Activated T-helper 2 cell treated with anti-CD3 and anti-CD28 coated beads, Interferon-gamma antibody, Interleukin-2, Interleukin-4, amounts not matched to agents 10 μg/mL and 5 μg/mL and 100 μg/mL, durations not matched to agents 14 hours and 24 hours and 36 hours (primary cell): ENCODE measurements at regions not wholly inside any gene's neighbourhood (a gene's known extent, or its start where the extent isn't known, plus 50 kb on each side); places are given as distances from the start of the nearest gene placed in this dataset.

Source experiments
- DNase-seq: peaks from one replicate; pipeline ENCODE4 v3.0.0; 2021; ENCODE audit warnings: low spot score
- H3K27ac Mint-ChIP-seq: one replicate; pipeline ENCODE4 v1.8.0; 2021; ENCODE audit warnings: mixed read lengths
- H3K27me3 Mint-ChIP-seq: one replicate; pipeline ENCODE4 v1.8.0; 2021; ENCODE audit warnings: low read depth, mixed read lengths
- H3K36me3 Mint-ChIP-seq: one replicate; pipeline ENCODE4 v1.8.0; 2021; ENCODE audit warnings: low read depth, mixed read lengths
- H3K4me1 Mint-ChIP-seq: one replicate; pipeline ENCODE4 v1.8.0; 2021; ENCODE audit warnings: low read depth, mixed read lengths
- H3K4me3 Mint-ChIP-seq: one replicate; pipeline ENCODE4 v1.8.0; 2021; ENCODE audit warnings: low read depth, mild to moderate bottlenecking, moderate library complexity, mixed read lengths
- H3K9me3 Mint-ChIP-seq: one replicate; pipeline ENCODE4 v1.8.0; 2021; ENCODE audit warnings: mixed read lengths
- intact Hi-C: fragments of 100-400 bp; cut with micrococcal nuclease; formaldehyde crosslinking; loops from one replicate; pipeline ENCODE4 v1.15.1; 2023

- H3K36me3 Mint-ChIP-seq = no peaks in the 10 kb centered on the region
- H3K27me3 Mint-ChIP-seq = peaks cover 12% of the 10 kb centered on the region
- H3K4me1 Mint-ChIP-seq = no peaks in the 10 kb centered on the region
- no peak overlapping the region for H3K4me3 Mint-ChIP-seq
- H3K27ac Mint-ChIP-seq = no peak overlapping the region
- no peaks in the 10 kb centered on the region for H3K9me3 Mint-ChIP-seq
- DNase-seq = no peak
- intact Hi-C loops = no loop called here
Observed at GRCh38 chr20:58145506-58146080, 82.9 kb downstream of the ANKRD60 start.

GRCh38 chr20:58144096-58144495 is 84.4 kb downstream of the ANKRD60 start:
- H3K27ac Mint-ChIP-seq = no peak overlapping the region
- H3K36me3 Mint-ChIP-seq = no peaks in the 10 kb centered on the region
- peaks cover 5% of the 10 kb centered on the region for H3K27me3 Mint-ChIP-seq
- no peaks in the 10 kb centered on the region for H3K4me1 Mint-ChIP-seq
- no peak for DNase-seq
- H3K9me3 Mint-ChIP-seq = no peaks in the 10 kb centered on the region
- intact Hi-C loops = no loop called here
- no peak overlapping the region for H3K4me3 Mint-ChIP-seq

DNA sequence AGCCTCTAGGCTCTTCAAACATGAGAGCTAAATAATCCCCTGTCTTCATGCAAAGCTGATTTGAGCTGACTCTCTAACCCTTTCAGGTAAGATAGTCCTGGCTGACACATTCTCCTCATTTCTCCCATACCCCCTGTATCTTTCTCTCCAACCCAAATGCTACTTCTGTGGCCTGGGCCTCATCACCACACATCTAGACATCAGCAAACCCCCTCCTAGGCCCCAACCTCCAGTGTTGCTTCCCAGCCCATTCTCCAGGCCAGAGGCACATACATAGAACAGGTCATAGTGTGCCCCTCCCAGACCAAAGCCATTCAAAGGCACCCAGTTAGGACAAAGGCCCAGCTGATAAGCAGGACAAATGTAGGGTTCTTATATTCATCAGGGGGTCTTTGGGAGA is 84.9 kb downstream of the ANKRD60 start:
- H3K27ac Mint-ChIP-seq = no peak overlapping the region
- no peaks in the 10 kb centered on the region for H3K4me1 Mint-ChIP-seq
- H3K36me3 Mint-ChIP-seq = no peaks in the 10 kb centered on the region
- intact Hi-C loops = no loop called here
- no peaks in the 10 kb centered on the region for H3K9me3 Mint-ChIP-seq
- DNase-seq = no peak
- no peaks in the 10 kb centered on the region for H3K27me3 Mint-ChIP-seq
- H3K4me3 Mint-ChIP-seq = no peak overlapping the region

DNA sequence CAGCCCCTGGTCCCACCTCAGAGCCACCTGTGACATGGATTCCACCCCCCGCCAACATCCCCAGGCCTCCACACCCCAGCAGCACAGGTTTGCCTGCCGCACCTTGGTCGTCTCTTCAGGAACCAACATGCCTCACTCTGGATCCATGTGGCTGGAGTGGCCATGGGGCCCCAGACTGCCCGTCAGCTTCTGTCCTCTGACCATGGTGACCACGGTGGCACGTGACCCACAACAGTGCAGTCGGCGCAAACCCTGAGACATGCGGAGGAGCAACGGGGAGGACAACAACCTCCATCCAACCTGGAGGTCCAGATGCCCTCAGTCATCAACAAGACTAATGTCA is 85.6 kb downstream of the ANKRD60 start:
- intact Hi-C loops = no loop called here
- Mint-ChIP-seq H3K27me3 (no peaks in the 10 kb centered on the region), H3K27ac (no peak overlapping the region), H3K4me3 (no peak overlapping the region), H3K4me1 (no peaks in the 10 kb centered on the region), H3K36me3 (no peaks in the 10 kb centered on the region), H3K9me3 (no peaks in the 10 kb centered on the region)
- DNase-seq = no peak

- intact Hi-C loops = no loop called here
- no peaks in the 10 kb centered on the region for H3K36me3 Mint-ChIP-seq
- H3K4me1 Mint-ChIP-seq = no peaks in the 10 kb centered on the region
- H3K4me3 Mint-ChIP-seq = no peak overlapping the region
- peaks cover under 1% of the 10 kb centered on the region for H3K27me3 Mint-ChIP-seq
- H3K9me3 Mint-ChIP-seq = no peaks in the 10 kb centered on the region
- no peak overlapping the region for H3K27ac Mint-ChIP-seq
- DNase-seq = no peak
Observed at GRCh38 chr20:58141971-58142842, 86.2 kb downstream of the ANKRD60 start.

GRCh38 chr20:58141496-58141895 is 87.0 kb downstream of the ANKRD60 start:
- no peaks in the 10 kb centered on the region for H3K36me3 Mint-ChIP-seq
- no peaks in the 10 kb centered on the region for H3K9me3 Mint-ChIP-seq
- H3K4me3 Mint-ChIP-seq = no peak overlapping the region
- H3K27ac Mint-ChIP-seq = no peak overlapping the region
- H3K27me3 Mint-ChIP-seq = peaks cover 6% of the 10 kb centered on the region
- intact Hi-C loops = no loop called here
- H3K4me1 Mint-ChIP-seq = no peaks in the 10 kb centered on the region
- DNase-seq = no peak

DNA sequence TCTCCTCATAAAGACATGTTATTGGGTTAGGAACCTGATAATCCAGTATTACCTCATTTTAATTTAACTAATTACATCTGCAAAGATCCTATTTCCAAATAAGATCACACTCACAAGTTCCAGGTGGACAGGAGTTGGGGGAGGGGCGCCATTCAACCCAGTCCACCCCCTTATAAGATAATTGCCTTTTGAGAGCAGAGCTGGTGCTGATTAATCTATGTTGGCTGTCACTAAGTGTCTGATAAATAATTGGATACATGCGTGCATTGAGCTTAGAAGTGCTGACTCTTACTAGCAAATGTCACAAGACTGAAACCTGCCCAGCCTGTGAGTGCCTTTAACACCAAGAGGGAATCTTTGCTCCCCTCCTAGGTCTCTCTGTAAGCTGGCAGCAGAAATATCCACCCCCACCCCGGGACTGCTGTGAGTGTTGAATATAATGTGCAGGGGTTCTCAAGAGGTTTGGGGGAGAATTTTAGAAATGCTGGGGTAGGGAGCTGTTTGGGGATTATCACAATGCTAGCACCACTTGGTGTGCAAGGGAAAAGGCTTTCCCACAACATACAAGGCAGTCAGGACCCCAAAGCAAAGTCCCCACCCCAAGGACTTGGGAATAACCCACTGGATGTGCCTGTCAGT is 87.5 kb downstream of the ANKRD60 start:
- intact Hi-C loops = no loop called here
- Mint-ChIP-seq H3K27ac (no peak overlapping the region), H3K27me3 (peaks cover 11% of the 10 kb centered on the region), H3K4me3 (no peak overlapping the region), H3K4me1 (no peaks in the 10 kb centered on the region), H3K9me3 (no peaks in the 10 kb centered on the region), H3K36me3 (no peaks in the 10 kb centered on the region)
- no peak for DNase-seq

DNA sequence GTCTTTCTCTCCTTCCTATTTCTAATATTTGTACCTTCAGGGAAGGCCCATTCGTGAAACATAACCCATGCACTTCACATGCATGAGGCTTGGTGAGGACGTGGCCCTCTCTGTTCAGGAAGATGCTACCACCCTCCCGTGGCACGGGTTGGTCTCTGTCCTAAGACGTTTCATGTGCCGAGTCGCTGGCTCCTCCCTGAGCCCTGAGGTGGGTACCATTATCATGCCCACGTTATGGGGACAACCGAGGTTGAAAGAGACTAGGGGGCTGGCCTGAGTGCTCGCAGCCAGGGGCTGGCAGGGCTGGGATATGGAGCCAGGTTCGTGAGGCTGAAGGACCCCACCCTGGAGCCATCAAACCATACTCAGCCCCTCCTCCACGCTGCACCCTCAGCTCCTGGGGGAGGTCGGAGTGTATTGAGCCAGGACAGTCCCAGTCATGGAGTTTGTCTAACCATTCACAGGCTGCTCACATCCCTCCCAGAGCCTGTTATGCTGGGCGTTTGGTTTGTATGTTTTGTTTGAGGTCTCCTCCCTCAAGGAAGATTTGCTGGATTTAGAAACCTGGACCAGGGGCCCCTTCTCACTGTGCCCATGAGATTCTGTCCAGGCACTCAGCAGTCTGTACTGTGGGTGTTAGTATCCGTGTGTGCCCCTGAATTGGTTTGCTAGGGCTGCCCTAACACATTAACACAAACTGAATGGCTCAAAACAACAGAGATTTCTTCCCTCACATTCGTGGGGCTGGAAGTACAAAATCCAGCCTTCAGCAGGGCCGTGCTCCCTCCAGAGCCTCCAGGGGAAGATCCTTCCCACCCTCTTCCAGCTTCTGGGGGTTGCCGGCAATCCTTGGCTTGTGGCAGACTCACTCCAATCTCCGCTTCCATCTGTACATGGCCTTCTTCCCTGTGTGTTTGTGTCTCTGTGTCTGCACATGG is 88.3 kb downstream of the ANKRD60 start:
- Mint-ChIP-seq H3K27ac (no peak overlapping the region), H3K27me3 (peaks cover 15% of the 10 kb centered on the region), H3K4me3 (no peak overlapping the region), H3K36me3 (no peaks in the 10 kb centered on the region), H3K9me3 (no peaks in the 10 kb centered on the region), H3K4me1 (no peaks in the 10 kb centered on the region)
- intact Hi-C loops = no loop called here
- no peak for DNase-seq

DNA sequence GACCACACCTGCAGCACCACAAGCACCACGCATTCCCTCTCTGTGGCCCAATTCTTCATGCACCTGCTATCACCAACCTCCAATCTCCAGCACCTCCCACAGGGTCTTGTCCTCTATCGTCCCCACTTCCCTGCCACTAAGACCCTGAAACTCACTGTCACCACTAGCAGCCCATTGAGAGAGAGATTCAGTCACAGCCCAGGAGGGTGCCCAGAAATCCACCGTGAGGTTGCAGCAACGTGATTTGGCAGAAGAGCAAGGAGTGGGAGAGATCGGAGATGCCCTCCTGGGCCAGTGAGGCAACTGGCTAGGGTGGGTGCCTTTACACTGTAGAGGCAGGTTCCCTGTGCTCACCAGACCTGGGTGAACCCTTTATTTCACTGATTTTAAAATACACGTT is 90.1 kb downstream of the ANKRD60 start:
- H3K4me1 Mint-ChIP-seq = no peaks in the 10 kb centered on the region
- no peak overlapping the region for H3K4me3 Mint-ChIP-seq
- DNase-seq = no peak
- intact Hi-C loops = no loop called here
- no peak overlapping the region for H3K27ac Mint-ChIP-seq
- peaks cover 28% of the 10 kb centered on the region for H3K27me3 Mint-ChIP-seq
- H3K36me3 Mint-ChIP-seq = no peaks in the 10 kb centered on the region
- no peaks in the 10 kb centered on the region for H3K9me3 Mint-ChIP-seq

DNA sequence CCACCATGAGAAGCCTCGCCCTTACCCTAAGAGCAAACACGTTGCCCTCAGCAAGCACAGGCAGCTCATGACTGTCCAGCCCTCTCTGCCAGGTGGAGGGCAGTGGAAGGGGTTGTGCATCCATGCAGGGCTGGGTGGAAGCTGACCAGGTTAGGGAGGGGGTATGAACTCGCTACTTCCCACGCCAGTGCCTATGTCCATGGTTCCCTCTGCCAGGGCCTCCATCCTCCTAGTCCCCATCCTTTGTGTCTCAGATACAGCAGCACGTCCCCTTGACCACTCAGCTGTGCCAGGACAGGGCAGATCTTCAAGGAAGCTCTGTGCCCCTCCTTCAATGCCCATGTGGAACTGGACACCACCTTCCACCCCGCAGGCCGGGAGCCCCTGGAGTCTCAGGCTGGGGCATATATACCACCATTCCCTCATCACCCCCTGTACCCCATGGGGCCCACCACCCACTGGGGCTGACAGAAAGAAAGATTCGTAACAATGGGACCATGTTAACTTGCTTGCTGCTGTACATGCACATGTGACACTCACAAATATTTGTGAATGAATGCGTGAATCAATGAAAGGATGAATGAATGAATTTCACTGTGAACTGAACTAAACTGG is 90.7 kb downstream of the ANKRD60 start:
- no peak overlapping the region for H3K4me3 Mint-ChIP-seq
- no peaks in the 10 kb centered on the region for H3K36me3 Mint-ChIP-seq
- no peaks in the 10 kb centered on the region for H3K4me1 Mint-ChIP-seq
- peaks cover 34% of the 10 kb centered on the region for H3K27me3 Mint-ChIP-seq
- intact Hi-C loops = no loop called here
- no peak overlapping the region for H3K27ac Mint-ChIP-seq
- DNase-seq = no peak
- H3K9me3 Mint-ChIP-seq = no peaks in the 10 kb centered on the region

GRCh38 chr20:58137236-58137635 is 91.2 kb downstream of the ANKRD60 start:
- no peaks in the 10 kb centered on the region for H3K4me1 Mint-ChIP-seq

DNA sequence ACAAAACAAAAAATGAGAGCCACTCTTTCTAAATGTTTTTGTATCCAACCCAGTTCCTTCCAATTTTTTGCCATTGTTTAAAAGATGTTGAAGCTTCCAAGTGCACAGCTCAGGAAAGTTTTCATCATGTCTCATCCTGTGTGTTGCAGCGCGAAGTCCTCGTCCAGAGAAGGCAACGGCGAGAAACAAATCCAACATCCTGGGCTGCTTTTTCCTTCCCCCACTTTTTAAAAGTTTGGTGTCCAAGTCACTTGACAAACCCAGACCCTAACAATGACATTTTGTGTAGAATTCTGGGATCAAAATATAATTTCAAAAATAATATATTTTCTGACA is 92.3 kb downstream of the ANKRD60 start:
- intact Hi-C loops = no loop called here
- no peaks in the 10 kb centered on the region for H3K9me3 Mint-ChIP-seq
- DNase-seq = no peak
- H3K4me3 Mint-ChIP-seq = no peak overlapping the region
- peaks cover 49% of the 10 kb centered on the region for H3K27me3 Mint-ChIP-seq
- no peak overlapping the region for H3K27ac Mint-ChIP-seq
- H3K36me3 Mint-ChIP-seq = no peaks in the 10 kb centered on the region
- no peaks in the 10 kb centered on the region for H3K4me1 Mint-ChIP-seq

More at GRCh38 chr20:58137236-58137635, 91.2 kb downstream of the ANKRD60 start:
- DNase-seq = no peak
- Mint-ChIP-seq H3K27ac (no peak overlapping the region), H3K36me3 (no peaks in the 10 kb centered on the region), H3K27me3 (peaks cover 38% of the 10 kb centered on the region), H3K9me3 (no peaks in the 10 kb centered on the region), H3K4me3 (no peak overlapping the region)
- intact Hi-C loops = no loop called here
